ENCODE measurements at regions not wholly inside any gene's neighbourhood (a gene's known extent, or its start where the extent isn't known, plus 50 kb on each side); places are given as distances from the start of the nearest gene placed in this dataset.

DNA sequence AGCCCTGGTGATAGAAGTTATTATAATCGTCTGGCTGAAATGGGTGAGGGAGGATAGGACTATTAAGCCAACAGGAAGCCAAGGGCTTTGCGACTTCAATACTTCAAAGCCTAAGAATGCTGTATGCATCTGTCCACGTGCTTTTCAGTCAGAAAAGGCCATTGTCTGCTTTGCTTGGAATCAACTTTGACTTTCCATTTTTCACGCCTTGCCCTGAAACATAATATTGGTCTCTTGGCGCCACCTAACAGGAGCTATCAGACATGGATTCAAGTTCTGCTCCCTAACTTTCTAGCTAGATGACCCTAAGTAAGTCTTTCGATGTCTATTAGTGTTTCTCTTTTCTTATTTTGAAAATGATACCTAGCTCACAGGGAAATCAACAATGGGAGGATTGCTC, 572.6 kb downstream of the TLR4 start:
- TF ChIP-seq, protein P1, sequence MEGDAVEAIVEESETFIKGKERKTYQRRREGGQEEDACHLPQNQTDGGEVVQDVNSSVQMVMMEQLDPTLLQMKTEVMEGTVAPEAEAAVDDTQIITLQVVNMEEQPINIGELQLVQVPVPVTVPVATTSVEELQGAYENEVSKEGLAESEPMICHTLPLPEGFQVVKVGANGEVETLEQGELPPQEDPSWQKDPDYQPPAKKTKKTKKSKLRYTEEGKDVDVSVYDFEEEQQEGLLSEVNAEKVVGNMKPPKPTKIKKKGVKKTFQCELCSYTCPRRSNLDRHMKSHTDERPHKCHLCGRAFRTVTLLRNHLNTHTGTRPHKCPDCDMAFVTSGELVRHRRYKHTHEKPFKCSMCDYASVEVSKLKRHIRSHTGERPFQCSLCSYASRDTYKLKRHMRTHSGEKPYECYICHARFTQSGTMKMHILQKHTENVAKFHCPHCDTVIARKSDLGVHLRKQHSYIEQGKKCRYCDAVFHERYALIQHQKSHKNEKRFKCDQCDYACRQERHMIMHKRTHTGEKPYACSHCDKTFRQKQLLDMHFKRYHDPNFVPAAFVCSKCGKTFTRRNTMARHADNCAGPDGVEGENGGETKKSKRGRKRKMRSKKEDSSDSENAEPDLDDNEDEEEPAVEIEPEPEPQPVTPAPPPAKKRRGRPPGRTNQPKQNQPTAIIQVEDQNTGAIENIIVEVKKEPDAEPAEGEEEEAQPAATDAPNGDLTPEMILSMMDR (conservative IDR thresholded peaks at IDR 0.05): no peak
- no peak for TF ChIP-seq EZH2 (IDR thresholded peaks at IDR 0.05; ENCODE audit: low read depth)
